OCI-LY3 (cell line): ENCODE measurements at regions not wholly inside any gene's neighbourhood (a gene's known extent, or its start where the extent isn't known, plus 50 kb on each side); places are given as distances from the start of the nearest gene placed in this dataset.

Experiments
- CTCF ChIP-seq: fragments of 200-600, 300-600 bp; sonication (generic); IDR thresholded peaks from 2 replicates; pipeline ENCODE4 v1.5.1; 2014; ENCODE audit warnings: antibody characterized with exemption, low read length, low read depth
- EZH2phosphoT487 ChIP-seq: fragments of 200-600 bp; shearing (Covaris generic); IDR thresholded peaks from 2 replicates; pipeline ENCODE4 v1.6.1; 2018; ENCODE audit warnings: antibody characterized with exemption, mixed run types, low read depth

GRCh38 chr7:155955367-155955635 is 143.0 kb upstream of the SHH start:
- TF ChIP-seq CTCF = no peak
- no peak for TF ChIP-seq EZH2phosphoT487
